ENCODE measurements at regions not wholly inside any gene's neighbourhood (a gene's known extent, or its start where the extent isn't known, plus 50 kb on each side); places are given as distances from the start of the nearest gene placed in this dataset.

- TF ChIP-seq, protein P1, sequence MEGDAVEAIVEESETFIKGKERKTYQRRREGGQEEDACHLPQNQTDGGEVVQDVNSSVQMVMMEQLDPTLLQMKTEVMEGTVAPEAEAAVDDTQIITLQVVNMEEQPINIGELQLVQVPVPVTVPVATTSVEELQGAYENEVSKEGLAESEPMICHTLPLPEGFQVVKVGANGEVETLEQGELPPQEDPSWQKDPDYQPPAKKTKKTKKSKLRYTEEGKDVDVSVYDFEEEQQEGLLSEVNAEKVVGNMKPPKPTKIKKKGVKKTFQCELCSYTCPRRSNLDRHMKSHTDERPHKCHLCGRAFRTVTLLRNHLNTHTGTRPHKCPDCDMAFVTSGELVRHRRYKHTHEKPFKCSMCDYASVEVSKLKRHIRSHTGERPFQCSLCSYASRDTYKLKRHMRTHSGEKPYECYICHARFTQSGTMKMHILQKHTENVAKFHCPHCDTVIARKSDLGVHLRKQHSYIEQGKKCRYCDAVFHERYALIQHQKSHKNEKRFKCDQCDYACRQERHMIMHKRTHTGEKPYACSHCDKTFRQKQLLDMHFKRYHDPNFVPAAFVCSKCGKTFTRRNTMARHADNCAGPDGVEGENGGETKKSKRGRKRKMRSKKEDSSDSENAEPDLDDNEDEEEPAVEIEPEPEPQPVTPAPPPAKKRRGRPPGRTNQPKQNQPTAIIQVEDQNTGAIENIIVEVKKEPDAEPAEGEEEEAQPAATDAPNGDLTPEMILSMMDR (IDR thresholded peaks at IDR 0.05; ENCODE audit: low read depth, low read length), result no peak
- TF ChIP-seq EZH2phosphoT487 (IDR thresholded peaks at IDR 0.05; ENCODE audit: low read depth), result no peak
Measured at GRCh38 chr15:94968133-94968532, 736.8 kb downstream of the MCTP2 start.

Data from OCI-LY3 (cell line).